NT2/D1 (cell line): ENCODE measurements at regions not wholly inside any gene's neighbourhood (a gene's known extent, or its start where the extent isn't known, plus 50 kb on each side); places are given as distances from the start of the nearest gene placed in this dataset.

Experiments used
- SUZ12 ChIP-seq: IDR thresholded peaks from 2 replicates; pipeline ENCODE4 v1.6.1; 2011; ENCODE audit not compliant: insufficient read length, insufficient read depth; ENCODE audit errors: extremely low read depth
- YY1 ChIP-seq: IDR thresholded peaks from 2 replicates; pipeline ENCODE4 v1.6.1; 2011; ENCODE audit not compliant: insufficient read length, insufficient read depth

GRCh38 chr7:22631730-22632129, 95.3 kb upstream of the IL6 start:
- no peak for TF ChIP-seq YY1
- TF ChIP-seq SUZ12: no peak
